Upper lobe of left lung (tissue), 4 donors: ENCODE measurements at regions not wholly inside any gene's neighbourhood (a gene's known extent, or its start where the extent isn't known, plus 50 kb on each side); places are given as distances from the start of the nearest gene placed in this dataset.

Experiments used
- POLR2A ChIP-seq, 4 donors: fragments of 450-650 bp; IDR thresholded peaks; one replicate each; pipeline ENCODE4 v1.5.1; 2016 to 2017; ENCODE audit warnings: antibody characterized with exemption in 4 of 4, mild to moderate bottlenecking in 2 of 4
- TF ChIP-seq, protein P1 (sequence below), 6 experiments: fragments of 450-650 bp in 4 of 6; fragments of 200-600 bp in 2 of 6; sonication (generic) in 2 of 6; IDR thresholded peaks; one replicate each; pipeline ENCODE4 v1.5.1; 2016 to 2019; ENCODE audit warnings: antibody characterized with exemption in 6 of 6

DNA sequence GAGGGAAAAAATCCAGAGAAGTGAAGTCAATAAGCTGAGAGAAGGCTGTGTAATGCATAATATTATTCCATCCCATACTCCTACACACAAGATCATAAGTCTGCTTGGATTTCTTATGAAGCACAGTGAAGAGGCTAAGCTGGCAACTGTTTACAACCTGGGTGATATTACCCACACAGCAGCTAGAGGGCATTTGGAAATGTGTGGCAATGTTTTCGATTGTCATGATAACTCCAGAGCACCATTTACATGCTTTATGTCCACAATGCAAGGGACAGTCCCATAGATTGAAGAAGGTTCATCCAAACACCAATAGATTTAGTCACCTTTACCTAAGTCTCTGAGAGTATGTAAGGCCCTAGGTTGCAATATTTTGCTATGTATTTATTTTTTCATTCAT, 412.2 kb downstream of the PPP3CA start:
- no peak for TF ChIP-seq POLR2A (IDR thresholded peaks at IDR 0.05)
- TF ChIP-seq, protein P1, sequence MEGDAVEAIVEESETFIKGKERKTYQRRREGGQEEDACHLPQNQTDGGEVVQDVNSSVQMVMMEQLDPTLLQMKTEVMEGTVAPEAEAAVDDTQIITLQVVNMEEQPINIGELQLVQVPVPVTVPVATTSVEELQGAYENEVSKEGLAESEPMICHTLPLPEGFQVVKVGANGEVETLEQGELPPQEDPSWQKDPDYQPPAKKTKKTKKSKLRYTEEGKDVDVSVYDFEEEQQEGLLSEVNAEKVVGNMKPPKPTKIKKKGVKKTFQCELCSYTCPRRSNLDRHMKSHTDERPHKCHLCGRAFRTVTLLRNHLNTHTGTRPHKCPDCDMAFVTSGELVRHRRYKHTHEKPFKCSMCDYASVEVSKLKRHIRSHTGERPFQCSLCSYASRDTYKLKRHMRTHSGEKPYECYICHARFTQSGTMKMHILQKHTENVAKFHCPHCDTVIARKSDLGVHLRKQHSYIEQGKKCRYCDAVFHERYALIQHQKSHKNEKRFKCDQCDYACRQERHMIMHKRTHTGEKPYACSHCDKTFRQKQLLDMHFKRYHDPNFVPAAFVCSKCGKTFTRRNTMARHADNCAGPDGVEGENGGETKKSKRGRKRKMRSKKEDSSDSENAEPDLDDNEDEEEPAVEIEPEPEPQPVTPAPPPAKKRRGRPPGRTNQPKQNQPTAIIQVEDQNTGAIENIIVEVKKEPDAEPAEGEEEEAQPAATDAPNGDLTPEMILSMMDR (IDR thresholded peaks at IDR 0.05) = peak in 3 of 6 experiments; percentile 22 to 26 (median 23)
